Esophagus muscularis mucosa (tissue), 3 donors: ENCODE measurements at regions not wholly inside any gene's neighbourhood (a gene's known extent, or its start where the extent isn't known, plus 50 kb on each side); places are given as distances from the start of the nearest gene placed in this dataset.

ENCODE experiments used
- POLR2A ChIP-seq: fragments of 450-650 bp; IDR thresholded peaks from one replicate; pipeline ENCODE4 v1.6.1; 2017; ENCODE audit warnings: antibody characterized with exemption, moderate library complexity, mild to moderate bottlenecking, low read depth
- TF ChIP-seq, protein P1 (sequence below), 3 experiments: fragments of 200-600 bp in 2 of 3; fragments of 450-650 bp in 1 of 3; sonication (generic) in 2 of 3; IDR thresholded peaks; one replicate each; pipeline ENCODE4 v1.5.1; 2017 to 2019; ENCODE audit warnings: antibody characterized with exemption in 3 of 3, mild to moderate bottlenecking in 2 of 3, moderate library complexity in 1 of 3

DNA sequence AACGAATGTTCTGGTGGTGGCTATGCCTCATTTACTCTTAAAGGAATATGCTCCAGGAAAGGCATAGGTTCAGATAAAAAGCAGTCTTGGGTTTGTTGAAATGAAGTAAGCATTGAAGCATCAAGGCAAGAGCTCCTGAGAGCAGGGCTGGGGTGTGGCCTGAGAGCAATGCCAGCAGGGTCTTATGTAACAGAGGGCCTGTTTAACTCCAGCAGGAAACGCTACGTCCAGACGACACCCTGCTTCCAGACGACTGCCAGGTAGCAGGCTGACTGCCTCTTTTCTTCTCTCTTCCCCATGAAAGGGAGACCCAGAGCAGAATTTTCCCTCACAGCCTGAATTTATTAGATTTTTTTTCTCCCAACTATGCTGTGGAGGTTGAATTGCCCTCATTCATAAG is 127.2 kb upstream of the SLC5A12 start:
- TF ChIP-seq, protein P1, sequence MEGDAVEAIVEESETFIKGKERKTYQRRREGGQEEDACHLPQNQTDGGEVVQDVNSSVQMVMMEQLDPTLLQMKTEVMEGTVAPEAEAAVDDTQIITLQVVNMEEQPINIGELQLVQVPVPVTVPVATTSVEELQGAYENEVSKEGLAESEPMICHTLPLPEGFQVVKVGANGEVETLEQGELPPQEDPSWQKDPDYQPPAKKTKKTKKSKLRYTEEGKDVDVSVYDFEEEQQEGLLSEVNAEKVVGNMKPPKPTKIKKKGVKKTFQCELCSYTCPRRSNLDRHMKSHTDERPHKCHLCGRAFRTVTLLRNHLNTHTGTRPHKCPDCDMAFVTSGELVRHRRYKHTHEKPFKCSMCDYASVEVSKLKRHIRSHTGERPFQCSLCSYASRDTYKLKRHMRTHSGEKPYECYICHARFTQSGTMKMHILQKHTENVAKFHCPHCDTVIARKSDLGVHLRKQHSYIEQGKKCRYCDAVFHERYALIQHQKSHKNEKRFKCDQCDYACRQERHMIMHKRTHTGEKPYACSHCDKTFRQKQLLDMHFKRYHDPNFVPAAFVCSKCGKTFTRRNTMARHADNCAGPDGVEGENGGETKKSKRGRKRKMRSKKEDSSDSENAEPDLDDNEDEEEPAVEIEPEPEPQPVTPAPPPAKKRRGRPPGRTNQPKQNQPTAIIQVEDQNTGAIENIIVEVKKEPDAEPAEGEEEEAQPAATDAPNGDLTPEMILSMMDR (IDR thresholded peaks at IDR 0.05): no peak
- no peak for TF ChIP-seq POLR2A
